ENCODE measurements at regions not wholly inside any gene's neighbourhood (a gene's known extent, or its start where the extent isn't known, plus 50 kb on each side); places are given as distances from the start of the nearest gene placed in this dataset.

GRCh38 chr5:152293189-152293588, 111.9 kb downstream of the NMUR2 start:
- POLR2A ChIA-PET, result no interaction called here
- no peak for DNase-seq (ENCODE audit: extremely low spot score)
- no peak for TF ChIP-seq SP1 (IDR thresholded peaks at IDR 0.05)
- no peak for TF ChIP-seq LEF1 (IDR thresholded peaks at IDR 0.05; ENCODE audit: borderline replicate concordance)
- no peak for TF ChIP-seq BHLHE40 (IDR thresholded peaks at IDR 0.05; ENCODE audit: borderline replicate concordance)
- no peak for TF ChIP-seq NFRKB (IDR thresholded peaks at IDR 0.05)
- no peak for TF ChIP-seq TARDBP (IDR thresholded peaks at IDR 0.05)
- TF ChIP-seq ARNT (IDR thresholded peaks at IDR 0.05), result no peak
- TF ChIP-seq SUZ12 (IDR thresholded peaks at IDR 0.05), result no peak
- TF ChIP-seq ZNF384 (IDR thresholded peaks at IDR 0.05), result no peak
- TF ChIP-seq FOXA1 (IDR thresholded peaks at IDR 0.05), result no peak
- no peak for TF ChIP-seq ELF4 (IDR thresholded peaks at IDR 0.05)
- TF ChIP-seq CTBP1 (IDR thresholded peaks at IDR 0.05; ENCODE audit: borderline replicate concordance), result no peak
- TF ChIP-seq L3MBTL2 (conservative IDR thresholded peaks at IDR 0.05), result no peak
- CTCF ChIA-PET, result no interaction called here

- CTCF ChIA-PET, result no interaction called here
- POLR2A ChIA-PET, result no interaction called here
- TF ChIP-seq NFRKB (IDR thresholded peaks at IDR 0.05) (no peak), FOXK2 (IDR thresholded peaks at IDR 0.05) (no peak), LEF1 (IDR thresholded peaks at IDR 0.05; ENCODE audit: borderline replicate concordance) (no peak), L3MBTL2 (conservative IDR thresholded peaks at IDR 0.05) (no peak), BHLHE40 (IDR thresholded peaks at IDR 0.05; ENCODE audit: borderline replicate concordance) (no peak), CTBP1 (IDR thresholded peaks at IDR 0.05; ENCODE audit: borderline replicate concordance) (no peak), ZNF384 (IDR thresholded peaks at IDR 0.05) (no peak), ARNT (IDR thresholded peaks at IDR 0.05) (no peak), SP1 (IDR thresholded peaks at IDR 0.05) (no peak), HDGF (IDR thresholded peaks at IDR 0.05; ENCODE audit: borderline replicate concordance) (no peak), FOXA1 (IDR thresholded peaks at IDR 0.05) (no peak), SUZ12 (IDR thresholded peaks at IDR 0.05) (no peak), ELF4 (IDR thresholded peaks at IDR 0.05) (no peak), FOXM1 (IDR thresholded peaks at IDR 0.05; ENCODE audit: borderline replicate concordance) (no peak), TARDBP (IDR thresholded peaks at IDR 0.05) (no peak), PKNOX1 (IDR thresholded peaks at IDR 0.05) (no peak)
- DNase-seq (ENCODE audit: extremely low spot score), result no peak
Measured at GRCh38 chr5:152290181-152290580, 114.9 kb downstream of the NMUR2 start.

GRCh38 chr5:152288917-152289595, 116.0 kb downstream of the NMUR2 start:
- POLR2A ChIA-PET, result no interaction called here
- no peak for TF ChIP-seq SP1 (IDR thresholded peaks at IDR 0.05)
- no peak for TF ChIP-seq TARDBP (IDR thresholded peaks at IDR 0.05)
- TF ChIP-seq CTBP1 (IDR thresholded peaks at IDR 0.05; ENCODE audit: borderline replicate concordance), result no peak
- TF ChIP-seq FOXK2 (IDR thresholded peaks at IDR 0.05), result no peak
- TF ChIP-seq NFRKB (IDR thresholded peaks at IDR 0.05), result no peak
- TF ChIP-seq HDGF (IDR thresholded peaks at IDR 0.05; ENCODE audit: borderline replicate concordance), result no peak
- TF ChIP-seq LEF1 (IDR thresholded peaks at IDR 0.05; ENCODE audit: borderline replicate concordance), result no peak
- no peak for TF ChIP-seq SUZ12 (IDR thresholded peaks at IDR 0.05)
- TF ChIP-seq FOXA1 (IDR thresholded peaks at IDR 0.05), result no peak
- no peak for TF ChIP-seq L3MBTL2 (conservative IDR thresholded peaks at IDR 0.05)
- no peak for TF ChIP-seq PKNOX1 (IDR thresholded peaks at IDR 0.05)
- no peak for TF ChIP-seq BHLHE40 (IDR thresholded peaks at IDR 0.05; ENCODE audit: borderline replicate concordance)
- TF ChIP-seq ELF4 (IDR thresholded peaks at IDR 0.05), result no peak
- CTCF ChIA-PET, result no interaction called here
- no peak for DNase-seq (ENCODE audit: extremely low spot score)

- DNase-seq (ENCODE audit: extremely low spot score), result no peak
- TF ChIP-seq HDGF (IDR thresholded peaks at IDR 0.05; ENCODE audit: borderline replicate concordance) (no peak), ZNF384 (IDR thresholded peaks at IDR 0.05) (no peak), BHLHE40 (IDR thresholded peaks at IDR 0.05; ENCODE audit: borderline replicate concordance) (no peak)
- ChIA-PET POLR2A (no interaction called here), CTCF (no interaction called here)
Measured at GRCh38 chr5:152288499-152288898, 116.6 kb downstream of the NMUR2 start.

GRCh38 chr5:152285764-152286163, 119.3 kb downstream of the NMUR2 start:
- CTCF ChIA-PET, result no interaction called here
- DNase-seq (ENCODE audit: extremely low spot score), result no peak
- TF ChIP-seq SUZ12 (IDR thresholded peaks at IDR 0.05) (no peak), ELF4 (IDR thresholded peaks at IDR 0.05) (no peak)
- POLR2A ChIA-PET, result no interaction called here

GRCh38 chr5:152282331-152282730, 122.7 kb downstream of the NMUR2 start:
- DNase-seq (ENCODE audit: extremely low spot score), result no peak
- ChIA-PET CTCF (no interaction called here), POLR2A (no interaction called here)
- no peak for TF ChIP-seq L3MBTL2 (conservative IDR thresholded peaks at IDR 0.05)
- no peak for TF ChIP-seq NFRKB (IDR thresholded peaks at IDR 0.05)
- TF ChIP-seq ZNF384 (IDR thresholded peaks at IDR 0.05), result no peak
- no peak for TF ChIP-seq PKNOX1 (IDR thresholded peaks at IDR 0.05)
- no peak for TF ChIP-seq ARNT (IDR thresholded peaks at IDR 0.05)
- no peak for TF ChIP-seq HDGF (IDR thresholded peaks at IDR 0.05; ENCODE audit: borderline replicate concordance)
- no peak for TF ChIP-seq ELF4 (IDR thresholded peaks at IDR 0.05)
- TF ChIP-seq SUZ12 (IDR thresholded peaks at IDR 0.05), result no peak
- no peak for TF ChIP-seq SP1 (IDR thresholded peaks at IDR 0.05)

- DNase-seq (ENCODE audit: extremely low spot score), result no peak
- TF ChIP-seq HDGF (IDR thresholded peaks at IDR 0.05; ENCODE audit: borderline replicate concordance) (no peak), TARDBP (IDR thresholded peaks at IDR 0.05) (no peak), NFRKB (IDR thresholded peaks at IDR 0.05) (no peak)
- CTCF ChIA-PET, result no interaction called here
- POLR2A ChIA-PET, result no interaction called here
Measured at GRCh38 chr5:152277936-152278335, 127.1 kb downstream of the NMUR2 start.
